NCI-H524 treated with DMSO at 0.1 percent for 48 hours (cell line): ENCODE measurements at regions not wholly inside any gene's neighbourhood (a gene's known extent, or its start where the extent isn't known, plus 50 kb on each side); places are given as distances from the start of the nearest gene placed in this dataset.
"Not testable (repeated sequence)": the region's sequence is repeated elsewhere in the genome, so short reads cannot be mapped to it uniquely, and the experiment has no call there.

Experiments
- DNase-seq: peaks from one replicate; lab custom pipeline; 2025; lab: John Stamatoyannopoulos, UW

GRCh38 chrX:3440981-3441380, 94.5 kb upstream of the MXRA5 start:
- peak; percentile 43 for DNase-seq

GRCh38 chrX:3435916-3436315, 89.5 kb upstream of the MXRA5 start:
- not testable (repeated sequence) for DNase-seq

- no peak for DNase-seq
Observed at GRCh38 chrX:3435057-3435456, 88.6 kb upstream of the MXRA5 start.

- DNase-seq = no peak
Observed at GRCh38 chrX:3428792-3429191, 82.3 kb upstream of the MXRA5 start.

GRCh38 chrX:3426552-3426951, 80.1 kb upstream of the MXRA5 start:
- no peak for DNase-seq

- DNase-seq = no peak
Observed at GRCh38 chrX:3425031-3425430, 78.6 kb upstream of the MXRA5 start.

- no peak for DNase-seq
Observed at GRCh38 chrX:3420316-3420715, 73.9 kb upstream of the MXRA5 start.

GRCh38 chrX:3415011-3415410, 68.6 kb upstream of the MXRA5 start:
- DNase-seq = no peak

GRCh38 chrX:3411626-3412025, 65.2 kb upstream of the MXRA5 start:
- not testable (repeated sequence) for DNase-seq

- not testable (repeated sequence) for DNase-seq
Observed at GRCh38 chrX:3409936-3410335, 63.5 kb upstream of the MXRA5 start.

- no peak for DNase-seq
Observed at GRCh38 chrX:3407781-3408180, 61.3 kb upstream of the MXRA5 start.

GRCh38 chrX:3407121-3407520, 60.7 kb upstream of the MXRA5 start:
- DNase-seq = no peak

- DNase-seq = no peak
Observed at GRCh38 chrX:3403748-3404147, 57.3 kb upstream of the MXRA5 start.
